T-helper 17 cell (primary cell): ENCODE measurements at regions not wholly inside any gene's neighbourhood (a gene's known extent, or its start where the extent isn't known, plus 50 kb on each side); places are given as distances from the start of the nearest gene placed in this dataset.

Experiments
- ATAC-seq: fragments of 150-1000 bp; cut with Tn5 transposase; 2 replicates; pipeline ENCODE4 v1.10.0; 2021; ENCODE audit warnings: mild to moderate bottlenecking, moderate library complexity
- DNase-seq, 3 donors: peaks; one replicate each; pipeline versions ENCODE4 v3.0.0 to v3.0.0-alpha.2; 2020 to 2021
- H3K9me3 ChIP-seq: one replicate; pipeline ENCODE4 v1.7.0; 2013; ENCODE audit warnings: low read length, mild to moderate bottlenecking; ENCODE audit not compliant: control insufficient read depth, poor library complexity, severe bottlenecking
- H3K27ac Mint-ChIP-seq: one replicate; pipeline ENCODE4 v1.8.0; 2022; ENCODE audit warnings: mild to moderate bottlenecking, moderate library complexity, mixed read lengths
- H3K27me3 Mint-ChIP-seq: one replicate; pipeline ENCODE4 v1.8.0; 2022; ENCODE audit warnings: mixed read lengths
- H3K36me3 Mint-ChIP-seq: one replicate; pipeline ENCODE4 v1.8.0; 2022; ENCODE audit warnings: low read depth, mixed read lengths
- H3K4me1 Mint-ChIP-seq: one replicate; pipeline ENCODE4 v1.8.0; 2022; ENCODE audit warnings: mild to moderate bottlenecking, mixed read lengths
- H3K4me3 Mint-ChIP-seq: one replicate; pipeline ENCODE4 v1.8.0; 2022; ENCODE audit warnings: mild to moderate bottlenecking, moderate library complexity, mixed read lengths

GRCh38 chr17:12510535-12510934, 155.2 kb upstream of the MYOCD start:
- Mint-ChIP-seq H3K27me3 (no peaks in the 10 kb centered on the region), H3K4me3 (no peak overlapping the region), H3K27ac (no peak overlapping the region), H3K4me1 (no peaks in the 10 kb centered on the region), H3K36me3 (no peaks in the 10 kb centered on the region)
- ATAC-seq (no peak), DNase-seq (no peak)
- peaks cover 2% of the 10 kb centered on the region for H3K9me3 ChIP-seq

- Mint-ChIP-seq H3K36me3 (no peaks in the 10 kb centered on the region), H3K27ac (no peak overlapping the region), H3K4me1 (no peaks in the 10 kb centered on the region), H3K27me3 (no peaks in the 10 kb centered on the region), H3K4me3 (no peak overlapping the region)
- peaks cover 2% of the 10 kb centered on the region for H3K9me3 ChIP-seq
- DNase-seq: no peak
- no peak for ATAC-seq
Observed at GRCh38 chr17:12512694-12513355, 152.9 kb upstream of the MYOCD start.

GRCh38 chr17:12514596-12514995, 151.1 kb upstream of the MYOCD start:
- no peaks in the 10 kb centered on the region for H3K27me3 Mint-ChIP-seq
- H3K4me1 Mint-ChIP-seq: no peaks in the 10 kb centered on the region

GRCh38 chr17:12519956-12520594, 145.6 kb upstream of the MYOCD start:
- H3K9me3 ChIP-seq: peaks cover under 1% of the 10 kb centered on the region
- no peaks in the 10 kb centered on the region for H3K36me3 Mint-ChIP-seq
- H3K4me1 Mint-ChIP-seq: no peaks in the 10 kb centered on the region
- no peak overlapping the region for H3K4me3 Mint-ChIP-seq
- no peaks in the 10 kb centered on the region for H3K27me3 Mint-ChIP-seq
- ATAC-seq: no peak
- no peak overlapping the region for H3K27ac Mint-ChIP-seq
- no peak for DNase-seq

More at GRCh38 chr17:12514596-12514995, 151.1 kb upstream of the MYOCD start:
- H3K9me3 ChIP-seq: peaks cover 2% of the 10 kb centered on the region
- H3K27ac Mint-ChIP-seq: no peak overlapping the region
- H3K4me3 Mint-ChIP-seq: no peak overlapping the region
- ATAC-seq (no peak), DNase-seq (no peak)
- no peaks in the 10 kb centered on the region for H3K36me3 Mint-ChIP-seq

- no peaks in the 10 kb centered on the region for H3K4me1 Mint-ChIP-seq
- H3K27me3 Mint-ChIP-seq: no peaks in the 10 kb centered on the region
- DNase-seq: no peak
Observed at GRCh38 chr17:12521416-12521815, 144.3 kb upstream of the MYOCD start.

GRCh38 chr17:12522336-12522735, 143.4 kb upstream of the MYOCD start:
- Mint-ChIP-seq H3K4me1 (no peaks in the 10 kb centered on the region), H3K4me3 (no peak overlapping the region), H3K27ac (no peak overlapping the region), H3K36me3 (no peaks in the 10 kb centered on the region), H3K27me3 (no peaks in the 10 kb centered on the region)
- ATAC-seq (no peak), DNase-seq (no peak)
- no peaks in the 10 kb centered on the region for H3K9me3 ChIP-seq

More at GRCh38 chr17:12521416-12521815, 144.3 kb upstream of the MYOCD start:
- no peaks in the 10 kb centered on the region for H3K9me3 ChIP-seq
- Mint-ChIP-seq H3K4me3 (no peak overlapping the region), H3K36me3 (no peaks in the 10 kb centered on the region), H3K27ac (no peak overlapping the region)
- no peak for ATAC-seq

GRCh38 chr17:12522743-12523183, 142.9 kb upstream of the MYOCD start:
- ATAC-seq: no peak
- Mint-ChIP-seq H3K27ac (no peak overlapping the region), H3K4me1 (no peaks in the 10 kb centered on the region), H3K36me3 (no peaks in the 10 kb centered on the region), H3K27me3 (no peaks in the 10 kb centered on the region), H3K4me3 (no peak overlapping the region)
- DNase-seq: no peak
- H3K9me3 ChIP-seq: no peaks in the 10 kb centered on the region

GRCh38 chr17:12523244-12523643, 142.4 kb upstream of the MYOCD start:
- no peak for ATAC-seq
- DNase-seq: no peak

GRCh38 chr17:12528036-12528435, 137.7 kb upstream of the MYOCD start:
- no peak overlapping the region for H3K4me3 Mint-ChIP-seq
- no peaks in the 10 kb centered on the region for H3K36me3 Mint-ChIP-seq
- H3K4me1 Mint-ChIP-seq: no peaks in the 10 kb centered on the region
- no peaks in the 10 kb centered on the region for H3K9me3 ChIP-seq
- H3K27ac Mint-ChIP-seq: no peak overlapping the region
- ATAC-seq (no peak), DNase-seq (no peak)
- peaks cover 6% of the 10 kb centered on the region for H3K27me3 Mint-ChIP-seq

More at GRCh38 chr17:12523244-12523643, 142.4 kb upstream of the MYOCD start:
- no peak overlapping the region for H3K4me3 Mint-ChIP-seq
- H3K27ac Mint-ChIP-seq: no peak overlapping the region
- no peaks in the 10 kb centered on the region for H3K27me3 Mint-ChIP-seq
- no peaks in the 10 kb centered on the region for H3K9me3 ChIP-seq
- no peaks in the 10 kb centered on the region for H3K36me3 Mint-ChIP-seq
- no peaks in the 10 kb centered on the region for H3K4me1 Mint-ChIP-seq

- Mint-ChIP-seq H3K4me3 (no peak overlapping the region), H3K27ac (no peak overlapping the region), H3K4me1 (no peaks in the 10 kb centered on the region), H3K27me3 (peaks cover 6% of the 10 kb centered on the region), H3K36me3 (no peaks in the 10 kb centered on the region)
- DNase-seq: no peak
- H3K9me3 ChIP-seq: no peaks in the 10 kb centered on the region
- ATAC-seq: no peak
Observed at GRCh38 chr17:12530161-12530560, 135.5 kb upstream of the MYOCD start.

- Mint-ChIP-seq H3K27ac (no peak overlapping the region), H3K36me3 (no peaks in the 10 kb centered on the region), H3K4me3 (no peak overlapping the region), H3K27me3 (peaks cover 6% of the 10 kb centered on the region), H3K4me1 (no peaks in the 10 kb centered on the region)
- no peak for ATAC-seq
- H3K9me3 ChIP-seq: no peaks in the 10 kb centered on the region
- DNase-seq: no peak
Observed at GRCh38 chr17:12536021-12536420, 129.7 kb upstream of the MYOCD start.

GRCh38 chr17:12536472-12536871, 129.2 kb upstream of the MYOCD start:
- Mint-ChIP-seq H3K27ac (no peak overlapping the region), H3K27me3 (peaks cover 6% of the 10 kb centered on the region), H3K4me3 (no peak overlapping the region), H3K36me3 (no peaks in the 10 kb centered on the region), H3K4me1 (no peaks in the 10 kb centered on the region)
- ATAC-seq (no peak), DNase-seq (no peak)
- H3K9me3 ChIP-seq: no peaks in the 10 kb centered on the region

- H3K4me1 Mint-ChIP-seq: no peaks in the 10 kb centered on the region
- no peaks in the 10 kb centered on the region for H3K36me3 Mint-ChIP-seq
- H3K4me3 Mint-ChIP-seq: no peak overlapping the region
- peaks cover 3% of the 10 kb centered on the region for H3K27me3 Mint-ChIP-seq
- no peak overlapping the region for H3K27ac Mint-ChIP-seq
- no peaks in the 10 kb centered on the region for H3K9me3 ChIP-seq
- ATAC-seq (no peak), DNase-seq (no peak)
Observed at GRCh38 chr17:12537436-12537835, 128.3 kb upstream of the MYOCD start.

- no peaks in the 10 kb centered on the region for H3K9me3 ChIP-seq
- Mint-ChIP-seq H3K4me1 (no peaks in the 10 kb centered on the region), H3K36me3 (no peaks in the 10 kb centered on the region), H3K27ac (no peak overlapping the region), H3K27me3 (no peaks in the 10 kb centered on the region), H3K4me3 (no peak overlapping the region)
- ATAC-seq (no peak), DNase-seq (no peak)
Observed at GRCh38 chr17:12538003-12538402, 127.7 kb upstream of the MYOCD start.
